ENCODE measurements at regions not wholly inside any gene's neighbourhood (a gene's known extent, or its start where the extent isn't known, plus 50 kb on each side); places are given as distances from the start of the nearest gene placed in this dataset.

DNA sequence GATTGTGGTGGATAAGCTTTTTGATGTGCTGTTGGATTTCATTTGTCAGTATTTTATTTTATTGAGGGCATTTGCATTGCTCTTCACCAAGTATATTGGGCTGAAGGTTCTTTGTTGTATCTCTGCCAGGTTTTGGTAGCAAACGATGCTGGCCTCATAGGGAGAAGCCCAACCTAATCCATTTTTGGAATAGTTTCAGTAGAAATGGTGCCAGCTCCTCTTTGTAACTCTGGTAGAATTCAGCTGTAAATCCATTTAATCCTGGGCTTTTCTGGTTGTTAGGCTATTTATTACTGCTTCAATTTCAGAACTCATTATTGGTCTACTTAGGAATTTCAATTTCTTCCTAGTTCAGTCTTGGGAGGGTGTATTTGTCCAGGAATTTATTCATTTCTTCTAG lies 309.8 kb upstream of the SETBP1 start (continued):
- TF ChIP-seq EGR1 (IDR thresholded peaks at IDR 0.05; ENCODE audit: low read depth) (no peak), SRF (IDR thresholded peaks at IDR 0.05; ENCODE audit: low read depth) (no peak), JUND (IDR thresholded peaks at IDR 0.05) (no peak), SIN3A (IDR thresholded peaks at IDR 0.05; ENCODE audit: low read depth) (no peak), TCF7L2 (IDR thresholded peaks at IDR 0.05; ENCODE audit: borderline replicate concordance, extremely low read depth, insufficient read depth, insufficient read length) (no peak), RAD21 (IDR thresholded peaks at IDR 0.05; ENCODE audit: low read depth) (no peak)
- TF ChIP-seq, protein P1, sequence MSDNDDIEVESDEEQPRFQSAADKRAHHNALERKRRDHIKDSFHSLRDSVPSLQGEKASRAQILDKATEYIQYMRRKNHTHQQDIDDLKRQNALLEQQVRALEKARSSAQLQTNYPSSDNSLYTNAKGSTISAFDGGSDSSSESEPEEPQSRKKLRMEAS (IDR thresholded peaks at IDR 0.05) = no peak

DNA sequence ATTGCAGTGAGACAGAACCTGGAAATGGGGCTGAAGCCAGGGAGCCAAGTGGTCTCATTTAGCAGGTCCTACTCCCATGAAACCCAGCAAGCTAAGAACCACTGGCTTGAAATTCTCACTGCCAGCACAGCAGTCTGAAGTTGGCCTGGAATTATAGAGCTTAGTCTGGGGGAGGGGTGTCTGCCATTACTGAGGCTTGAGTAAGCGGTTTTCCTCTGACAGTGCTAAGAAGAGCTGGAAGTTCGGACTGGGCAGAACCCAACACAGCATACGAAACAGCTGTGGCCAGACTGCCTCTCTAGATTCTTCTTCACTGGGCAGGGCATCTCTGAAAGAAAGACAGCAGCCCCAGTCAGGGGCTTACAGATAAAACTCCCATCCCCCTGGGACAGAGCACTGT lies 305.7 kb upstream of the SETBP1 start:
- Histone ChIP-seq H4K20me1 (ENCODE audit: insufficient read depth) (no peaks in the 10 kb centered on the region), H3K36me3 (ENCODE audit: control insufficient read depth in 1 of 2, insufficient read depth in 2 of 2, low read length in 2 of 2) (no peaks in the 10 kb centered on the region), H3K4me1 (ENCODE audit: control insufficient read depth in 1 of 2, insufficient read depth in 2 of 2, low read length in 2 of 2) (no peaks in the 10 kb centered on the region), H3K9me2 (ENCODE audit: insufficient read depth) (no peaks in the 10 kb centered on the region), H3K9me3 (ENCODE audit: control insufficient read depth in 1 of 2, insufficient read depth in 1 of 2, low read depth in 1 of 2, low read length in 2 of 2) (peaks cover 0 to 15% of the 10 kb centered on the region in 2 experiments; a peak in 2 of 4 replicates), H3K4me3 (replicated peaks in 1 of 2; ENCODE audit: low read depth in 1 of 2, low read length in 2 of 2) (no peak overlapping the region), H3K4me2 (ENCODE audit: low read length) (no peak overlapping the region), H2AFZ (ENCODE audit: low read depth, low read length, poor library complexity, severe bottlenecking) (no peak overlapping the region), H3K9ac (ENCODE audit: low read length) (no peak overlapping the region), H3K27ac (ENCODE audit: low read depth, low read length) (no peak overlapping the region), H3K27me3 (ENCODE audit: insufficient read depth, low read length) (no peaks in the 10 kb centered on the region), H3K79me2 (ENCODE audit: insufficient read depth, low read length) (no peaks in the 10 kb centered on the region)
- ChIA-PET RAD21 (ENCODE audit: low non-redundant PET in 1 of 2, low total read pairs in 2 of 2, uncharacterized antibody in 2 of 2, unreplicated experiment in 2 of 2) (no interaction called here), POLR2A (no interaction called here), CTCF (no interaction called here)
- no peak for ATAC-seq
- no TSS peak for BruUV-seq (replicated peaks)
- intact Hi-C loops (cut with micrococcal nuclease) = no loop called here
- DNase-seq (ENCODE audit: low read depth, low spot score) = no peak
- TF ChIP-seq FOSL1 (IDR thresholded peaks at IDR 0.05; ENCODE audit: low read depth) = no peak
- TF ChIP-seq ELF1 (IDR thresholded peaks at IDR 0.05; ENCODE audit: borderline replicate concordance, low read depth) = no peak
- TF ChIP-seq, protein P1 (IDR thresholded peaks at IDR 0.05) = no peak

DNA sequence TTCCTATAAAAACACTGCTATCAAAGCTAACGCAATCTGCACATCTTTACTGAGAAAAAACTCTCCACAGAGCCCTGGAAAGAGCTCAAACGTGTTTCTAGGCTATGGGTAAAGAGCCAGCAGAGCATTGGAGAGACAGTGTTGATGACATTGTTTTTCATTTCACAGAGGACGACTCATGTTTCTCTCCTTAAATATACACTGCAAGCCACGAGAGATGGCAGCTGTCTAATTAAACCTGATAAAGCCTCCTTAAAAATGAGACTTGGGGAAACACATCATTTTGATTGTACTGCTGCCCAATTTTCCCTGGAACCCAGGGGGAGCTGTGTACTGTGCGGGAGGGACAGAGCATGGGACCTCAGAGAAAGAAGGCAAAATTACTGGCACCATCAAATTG lies 294.3 kb upstream of the SETBP1 start:
- Histone ChIP-seq H3K9ac (ENCODE audit: low read length) (no peak overlapping the region), H3K27ac (ENCODE audit: low read depth, low read length) (no peak overlapping the region), H2AFZ (ENCODE audit: low read depth, low read length, poor library complexity, severe bottlenecking) (no peak overlapping the region), H4K20me1 (ENCODE audit: insufficient read depth) (no peaks in the 10 kb centered on the region), H3K79me2 (ENCODE audit: insufficient read depth, low read length) (no peaks in the 10 kb centered on the region), H3K4me1 (ENCODE audit: control insufficient read depth in 1 of 2, insufficient read depth in 2 of 2, low read length in 2 of 2) (no peaks in the 10 kb centered on the region), H3K36me3 (ENCODE audit: control insufficient read depth in 1 of 2, insufficient read depth in 2 of 2, low read length in 2 of 2) (no peaks in the 10 kb centered on the region), H3K9me3 (ENCODE audit: control insufficient read depth in 1 of 2, insufficient read depth in 1 of 2, low read depth in 1 of 2, low read length in 2 of 2) (peaks cover 11 to 24% of the 10 kb centered on the region in 2 experiments; a peak in 3 of 4 replicates), H3K27me3 (ENCODE audit: insufficient read depth, low read length) (no peaks in the 10 kb centered on the region), H3K4me3 (replicated peaks in 1 of 2; ENCODE audit: low read depth in 1 of 2, low read length in 2 of 2) (no peak overlapping the region), H3K4me2 (ENCODE audit: low read length) (no peak overlapping the region), H3K9me2 (ENCODE audit: insufficient read depth) (no peaks in the 10 kb centered on the region)
- DNase-seq (ENCODE audit: low read depth, low spot score) (no peak), ATAC-seq (no peak)
- CTCF ChIA-PET = no interaction called here
- POLR2A ChIA-PET = no interaction called here
- RAD21 ChIA-PET (ENCODE audit: low non-redundant PET in 1 of 2, low total read pairs in 2 of 2, uncharacterized antibody in 2 of 2, unreplicated experiment in 2 of 2) = no interaction called here
- intact Hi-C loops (cut with micrococcal nuclease) = no loop called here
- no TSS peak for BruUV-seq (replicated peaks)
- TF ChIP-seq SP1 (IDR thresholded peaks at IDR 0.05; ENCODE audit: low read depth) (no peak), SIN3A (IDR thresholded peaks at IDR 0.05; ENCODE audit: low read depth) (no peak), YY1 (IDR thresholded peaks at IDR 0.05; ENCODE audit: extremely low read depth, insufficient replicate concordance, low read depth, low read length) (no peak), RAD21 (IDR thresholded peaks at IDR 0.05; ENCODE audit: low read depth) (no peak), ELF1 (IDR thresholded peaks at IDR 0.05; ENCODE audit: borderline replicate concordance, low read depth) (no peak), EZH2phosphoT487 (IDR thresholded peaks at IDR 0.05; ENCODE audit: borderline replicate concordance) (no peak), POLR2A (IDR thresholded peaks at IDR 0.05; ENCODE audit: borderline replicate concordance, extremely low read depth, insufficient read depth, insufficient read length) (no peak)
- TF ChIP-seq, protein P1 (IDR thresholded peaks at IDR 0.05) = no peak
- TF ChIP-seq, protein P2, sequence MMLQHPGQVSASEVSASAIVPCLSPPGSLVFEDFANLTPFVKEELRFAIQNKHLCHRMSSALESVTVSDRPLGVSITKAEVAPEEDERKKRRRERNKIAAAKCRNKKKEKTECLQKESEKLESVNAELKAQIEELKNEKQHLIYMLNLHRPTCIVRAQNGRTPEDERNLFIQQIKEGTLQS (IDR thresholded peaks at IDR 0.05) = no peak
- TF ChIP-seq, protein P3, sequence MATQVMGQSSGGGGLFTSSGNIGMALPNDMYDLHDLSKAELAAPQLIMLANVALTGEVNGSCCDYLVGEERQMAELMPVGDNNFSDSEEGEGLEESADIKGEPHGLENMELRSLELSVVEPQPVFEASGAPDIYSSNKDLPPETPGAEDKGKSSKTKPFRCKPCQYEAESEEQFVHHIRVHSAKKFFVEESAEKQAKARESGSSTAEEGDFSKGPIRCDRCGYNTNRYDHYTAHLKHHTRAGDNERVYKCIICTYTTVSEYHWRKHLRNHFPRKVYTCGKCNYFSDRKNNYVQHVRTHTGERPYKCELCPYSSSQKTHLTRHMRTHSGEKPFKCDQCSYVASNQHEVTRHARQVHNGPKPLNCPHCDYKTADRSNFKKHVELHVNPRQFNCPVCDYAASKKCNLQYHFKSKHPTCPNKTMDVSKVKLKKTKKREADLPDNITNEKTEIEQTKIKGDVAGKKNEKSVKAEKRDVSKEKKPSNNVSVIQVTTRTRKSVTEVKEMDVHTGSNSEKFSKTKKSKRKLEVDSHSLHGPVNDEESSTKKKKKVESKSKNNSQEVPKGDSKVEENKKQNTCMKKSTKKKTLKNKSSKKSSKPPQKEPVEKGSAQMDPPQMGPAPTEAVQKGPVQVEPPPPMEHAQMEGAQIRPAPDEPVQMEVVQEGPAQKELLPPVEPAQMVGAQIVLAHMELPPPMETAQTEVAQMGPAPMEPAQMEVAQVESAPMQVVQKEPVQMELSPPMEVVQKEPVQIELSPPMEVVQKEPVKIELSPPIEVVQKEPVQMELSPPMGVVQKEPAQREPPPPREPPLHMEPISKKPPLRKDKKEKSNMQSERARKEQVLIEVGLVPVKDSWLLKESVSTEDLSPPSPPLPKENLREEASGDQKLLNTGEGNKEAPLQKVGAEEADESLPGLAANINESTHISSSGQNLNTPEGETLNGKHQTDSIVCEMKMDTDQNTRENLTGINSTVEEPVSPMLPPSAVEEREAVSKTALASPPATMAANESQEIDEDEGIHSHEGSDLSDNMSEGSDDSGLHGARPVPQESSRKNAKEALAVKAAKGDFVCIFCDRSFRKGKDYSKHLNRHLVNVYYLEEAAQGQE (IDR thresholded peaks at IDR 0.05; ENCODE audit: low read depth) = no peak

All from HCT116 (cell line).